GM12878 (cell line): ENCODE measurements at regions not wholly inside any gene's neighbourhood (a gene's known extent, or its start where the extent isn't known, plus 50 kb on each side); places are given as distances from the start of the nearest gene placed in this dataset.

Source experiments
- ATAC-seq: fragments of 200-7000 bp; cut with Tn5 transposase; 3 replicates; pipeline ENCODE4 v1.9.1; 2020; ENCODE audit warnings: mild to moderate bottlenecking, moderate library complexity
- BruUV-seq: library from RNA; stranded (reverse); fragments of 400-500 nt; replicated peaks from 2 replicates; lab custom pipeline; 2021; lab: Mats Ljungman, UMichigan
- CTCF ChIA-PET: fragments of 300-600 bp; sonication (Branson Sonifier 250); formaldehyde crosslinking; extraction: SDS; loops from one replicate; lab custom pipeline; 2021; ENCODE audit warnings: inconsistent platforms; lab: Yijun Ruan, JAX
- POLR2A ChIA-PET: fragments of 350-600 bp; formaldehyde crosslinking; extraction: SDS; loops from one replicate; lab custom pipeline; 2021; ENCODE audit warnings: inconsistent platforms; lab: Charles Lee
- RAD21 ChIA-PET: fragments of 300-600 bp; sonication (Branson Sonifier 250); formaldehyde crosslinking; loops from one replicate; lab custom pipeline; 2023; ENCODE audit warnings: antibody characterized with exemption; ENCODE audit not compliant: unreplicated experiment; lab: Charles Lee
- SMC1A ChIA-PET: fragments of 300-600 bp; sonication (Branson Sonifier 250); formaldehyde crosslinking; loops from one replicate; lab custom pipeline; 2023; ENCODE audit not compliant: unreplicated experiment, uncharacterized antibody; lab: Charles Lee
- DNase-seq: peaks from one replicate; pipeline ENCODE4 v3.0.0-alpha.2; 2011; ENCODE audit warnings: low read depth, low spot score
- FAIRE-seq: peaks from 3 replicates; lab custom pipeline; 2011; peaks lifted over from hg19 to GRCh38; lab: Jason Lieb, UNC
- H2AFZ ChIP-seq: 2 replicates; pipeline ENCODE4 v1.6.0; 2011; ENCODE audit warnings: low read depth, low read length, control low read depth; ENCODE audit not compliant: control insufficient read depth
- H3K27ac ChIP-seq: 2 replicates; pipeline ENCODE4 v1.5.1; 2011; ENCODE audit warnings: control low read depth; ENCODE audit not compliant: control insufficient read depth, insufficient read depth
- H3K27me3 ChIP-seq, 2 experiments: replicated peaks in 1 of 2; 2 replicates each; pipeline versions ENCODE4 v1.6.0 to v1.6.1; 2011; ENCODE audit warnings: low read length in 1 of 2; ENCODE audit not compliant: control insufficient read depth in 2 of 2, insufficient read depth in 2 of 2
- H3K36me3 ChIP-seq, 2 experiments: 2 replicates each; pipeline ENCODE4 v1.5.1; 2011; ENCODE audit warnings: low read length in 1 of 2; ENCODE audit not compliant: control insufficient read depth in 2 of 2, insufficient read depth in 2 of 2
- H3K4me1 ChIP-seq: 2 replicates; pipeline ENCODE4 v1.6.1; 2011; ENCODE audit warnings: mild to moderate bottlenecking, low read length, moderate library complexity, mixed read lengths; ENCODE audit not compliant: control insufficient read depth, insufficient read depth
- H3K4me2 ChIP-seq: 2 replicates; pipeline ENCODE4 v1.6.0; 2011; ENCODE audit warnings: control low read depth; ENCODE audit not compliant: control insufficient read depth, insufficient read depth
- H3K4me3 ChIP-seq: fragments of 200-600 bp; sonication (generic); 2 replicates; pipeline ENCODE4 v1.5.1; 2016
- H3K79me2 ChIP-seq: 2 replicates; pipeline ENCODE4 v1.6.0; 2011; ENCODE audit warnings: low read length; ENCODE audit not compliant: control insufficient read depth, insufficient read depth
- H3K9ac ChIP-seq: 2 replicates; pipeline ENCODE4 v1.8.0; 2011; ENCODE audit warnings: low read length, control low read depth, mixed read lengths; ENCODE audit not compliant: control insufficient read depth, insufficient read depth
- H3K9me3 ChIP-seq: replicated peaks from 3 replicates; pipeline ENCODE4 v1.5.1; 2011; ENCODE audit warnings: mild to moderate bottlenecking, low read length; ENCODE audit not compliant: control insufficient read depth, insufficient read depth
- H4K20me1 ChIP-seq: 2 replicates; pipeline ENCODE4 v1.6.0; 2011; ENCODE audit not compliant: control insufficient read depth, insufficient read depth
- BHLHE40 ChIP-seq, 2 experiments: fragments of 450-650 bp in 1 of 2; IDR thresholded peaks; 2 replicates each; pipeline ENCODE4 v1.6.1; 2011 to 2017; ENCODE audit warnings: low read depth in 2 of 2, borderline replicate concordance in 1 of 2, improper control_type of control experiment in 1 of 2, low read length in 1 of 2, mild to moderate bottlenecking in 1 of 2
- BMI1 ChIP-seq: fragments of 450-650 bp; IDR thresholded peaks from 2 replicates; pipeline ENCODE4 v1.6.1; 2016; ENCODE audit warnings: mild to moderate bottlenecking, moderate library complexity, borderline replicate concordance
- CEBPB ChIP-seq, 2 experiments: fragments of 150-350 bp in 1 of 2; IDR thresholded peaks; 2 replicates each; pipeline ENCODE4 v1.6.1; 2012 to 2014; ENCODE audit warnings: low read depth in 2 of 2, low read length in 2 of 2, borderline replicate concordance in 1 of 2, inconsistent platforms in 1 of 2
- CHD4 ChIP-seq: fragments of 200-600 bp; sonication (generic); IDR thresholded peaks from 2 replicates; pipeline ENCODE4 v1.6.1; 2016; ENCODE audit warnings: mild to moderate bottlenecking
- CREM ChIP-seq: IDR thresholded peaks from 2 replicates; pipeline ENCODE4 v1.6.1; 2014; ENCODE audit warnings: antibody characterized with exemption, low read depth
- KAT2A ChIP-seq: conservative IDR thresholded peaks from 2 replicates; pipeline ENCODE4 v1.6.1; 2011; ENCODE audit warnings: low read depth, low read length; ENCODE audit not compliant: control insufficient read depth
- RBBP5 ChIP-seq: fragments of 200-600 bp; sonication (generic); conservative IDR thresholded peaks from 2 replicates; pipeline ENCODE4 v1.6.1; 2016
- SIN3A ChIP-seq: IDR thresholded peaks from 2 replicates; pipeline ENCODE4 v1.6.1; 2012; ENCODE audit warnings: low read depth, low read length, improper control_type of control experiment
- SMAD5 ChIP-seq: IDR thresholded peaks from 2 replicates; pipeline ENCODE4 v1.6.1; 2016; ENCODE audit warnings: antibody characterized with exemption, low read depth
- SMARCA5 ChIP-seq: fragments of 450-650 bp; IDR thresholded peaks from 2 replicates; pipeline ENCODE4 v1.6.1; 2017; ENCODE audit warnings: mild to moderate bottlenecking
- SP1 ChIP-seq: IDR thresholded peaks from one replicate; pipeline ENCODE4 v1.6.1; 2011; ENCODE audit warnings: low read depth, low read length
- SREBF2 ChIP-seq: IDR thresholded peaks from 2 replicates; pipeline ENCODE4 v1.6.1; 2012; ENCODE audit warnings: mild to moderate bottlenecking, low read length
- SUZ12 ChIP-seq: fragments of 200-600 bp; sonication (generic); IDR thresholded peaks from one replicate; pipeline ENCODE4 v1.6.1; 2018; ENCODE audit warnings: antibody characterized with exemption, mild to moderate bottlenecking; ENCODE audit not compliant: unreplicated experiment
- ZNF217 ChIP-seq: fragments of 450-650 bp; IDR thresholded peaks from 2 replicates; pipeline ENCODE4 v1.6.1; 2017; ENCODE audit warnings: antibody characterized with exemption, mild to moderate bottlenecking
- ZNF274 ChIP-seq: IDR thresholded peaks from one replicate; pipeline ENCODE4 v1.8.0; 2011; ENCODE audit not compliant: insufficient read length, insufficient read depth
- WGBS: methylation state at CpG from one replicate; pipeline ENCODE4 v1.1.6; 2016; ENCODE audit warnings: low lambda C conversion rate; ENCODE audit not compliant: insufficient replicate concordance, insufficient coverage; ENCODE audit errors: missing lambda C conversion rate; 5-methylcytosine and 5-hydroxymethylcytosine counted together
- in situ Hi-C: fragments of 300-500 bp; cut with MboI; formaldehyde crosslinking; loops from 9 replicates; pipeline ENCODE4 v1.14.3; 2018; ENCODE audit warnings: mixed read lengths
- intact Hi-C: fragments of 100-400 bp; cut with micrococcal nuclease; formaldehyde crosslinking; loops from one replicate; pipeline ENCODE4 v1.14.2; 2022; ENCODE audit not compliant: unreplicated experiment
- TF ChIP-seq, protein P1 (sequence below): IDR thresholded peaks from 2 replicates; pipeline ENCODE4 v1.6.1; 2012; ENCODE audit warnings: improper control_type of control experiment, low read depth, low read length; ENCODE audit not compliant: insufficient replicate concordance
- TF ChIP-seq, protein P2 (sequence below): fragments of 450-650 bp; formaldehyde crosslinking; IDR thresholded peaks from 2 replicates; pipeline ENCODE4 v1.5.0; 2022; ENCODE audit warnings: mild to moderate bottlenecking, missing genetic modification characterization

DNA sequence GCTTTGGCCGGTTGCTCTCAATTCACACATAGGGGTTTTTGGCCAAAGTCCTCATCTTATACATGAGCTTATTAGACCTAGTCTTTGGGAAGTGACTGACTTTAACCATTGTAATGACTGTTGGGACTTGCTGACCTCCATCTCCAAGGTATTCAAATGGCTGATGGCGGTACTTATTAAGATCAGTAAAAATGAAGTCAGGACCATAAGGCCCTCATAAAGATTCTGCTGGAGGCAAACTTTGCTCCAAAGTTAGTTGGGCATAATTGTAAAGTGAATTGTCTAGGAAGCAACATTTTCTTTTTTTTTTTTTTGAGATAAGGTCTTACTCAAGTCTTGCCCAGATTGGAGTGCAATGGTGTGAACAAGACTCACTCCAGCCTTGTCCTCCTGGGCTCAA, 76.3 kb upstream of the MKLN1 start:
- WGBS: 100% methylated on average over 2 of the region's 2 CpGs
- Histone ChIP-seq H3K27me3 (peaks cover 0 to 2% of the 10 kb centered on the region in 2 experiments; a peak in 1 of 4 replicates), H3K9me3 (peaks cover 3% of the 10 kb centered on the region; the same call in 2 of the 3 replicates), H3K4me3 (no peak overlapping the region), H3K4me1 (no peaks in the 10 kb centered on the region), H3K36me3 (no peaks in the 10 kb centered on the region), H3K9ac (no peak overlapping the region), H2AFZ (no peak overlapping the region), H3K79me2 (no peaks in the 10 kb centered on the region), H3K27ac (no peak overlapping the region), H3K4me2 (no peak overlapping the region), H4K20me1 (no peaks in the 10 kb centered on the region)
- POLR2A ChIA-PET: interaction anchor here (0.6 kb wide), 1 partner anchor 33 kb away, joined by 3 read pairs; no protein-coding TSS in a partner anchor
- RAD21 ChIA-PET: interaction anchor here (0.6 kb wide), 1 partner anchor 171 kb away, joined by 3 read pairs; no protein-coding TSS in a partner anchor
- no peak for ATAC-seq
- no peak for DNase-seq
- TF ChIP-seq, protein P1, sequence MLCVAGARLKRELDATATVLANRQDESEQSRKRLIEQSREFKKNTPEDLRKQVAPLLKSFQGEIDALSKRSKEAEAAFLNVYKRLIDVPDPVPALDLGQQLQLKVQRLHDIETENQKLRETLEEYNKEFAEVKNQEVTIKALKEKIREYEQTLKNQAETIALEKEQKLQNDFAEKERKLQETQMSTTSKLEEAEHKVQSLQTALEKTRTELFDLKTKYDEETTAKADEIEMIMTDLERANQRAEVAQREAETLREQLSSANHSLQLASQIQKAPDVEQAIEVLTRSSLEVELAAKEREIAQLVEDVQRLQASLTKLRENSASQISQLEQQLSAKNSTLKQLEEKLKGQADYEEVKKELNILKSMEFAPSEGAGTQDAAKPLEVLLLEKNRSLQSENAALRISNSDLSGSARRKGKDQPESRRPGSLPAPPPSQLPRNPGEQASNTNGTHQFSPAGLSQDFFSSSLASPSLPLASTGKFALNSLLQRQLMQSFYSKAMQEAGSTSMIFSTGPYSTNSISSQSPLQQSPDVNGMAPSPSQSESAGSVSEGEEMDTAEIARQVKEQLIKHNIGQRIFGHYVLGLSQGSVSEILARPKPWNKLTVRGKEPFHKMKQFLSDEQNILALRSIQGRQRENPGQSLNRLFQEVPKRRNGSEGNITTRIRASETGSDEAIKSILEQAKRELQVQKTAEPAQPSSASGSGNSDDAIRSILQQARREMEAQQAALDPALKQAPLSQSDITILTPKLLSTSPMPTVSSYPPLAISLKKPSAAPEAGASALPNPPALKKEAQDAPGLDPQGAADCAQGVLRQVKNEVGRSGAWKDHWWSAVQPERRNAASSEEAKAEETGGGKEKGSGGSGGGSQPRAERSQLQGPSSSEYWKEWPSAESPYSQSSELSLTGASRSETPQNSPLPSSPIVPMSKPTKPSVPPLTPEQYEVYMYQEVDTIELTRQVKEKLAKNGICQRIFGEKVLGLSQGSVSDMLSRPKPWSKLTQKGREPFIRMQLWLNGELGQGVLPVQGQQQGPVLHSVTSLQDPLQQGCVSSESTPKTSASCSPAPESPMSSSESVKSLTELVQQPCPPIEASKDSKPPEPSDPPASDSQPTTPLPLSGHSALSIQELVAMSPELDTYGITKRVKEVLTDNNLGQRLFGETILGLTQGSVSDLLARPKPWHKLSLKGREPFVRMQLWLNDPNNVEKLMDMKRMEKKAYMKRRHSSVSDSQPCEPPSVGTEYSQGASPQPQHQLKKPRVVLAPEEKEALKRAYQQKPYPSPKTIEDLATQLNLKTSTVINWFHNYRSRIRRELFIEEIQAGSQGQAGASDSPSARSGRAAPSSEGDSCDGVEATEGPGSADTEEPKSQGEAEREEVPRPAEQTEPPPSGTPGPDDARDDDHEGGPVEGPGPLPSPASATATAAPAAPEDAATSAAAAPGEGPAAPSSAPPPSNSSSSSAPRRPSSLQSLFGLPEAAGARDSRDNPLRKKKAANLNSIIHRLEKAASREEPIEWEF: no peak
- TF ChIP-seq SREBF2 (no peak), RBBP5 (no peak), SMAD5 (no peak), SUZ12 (no peak), ZNF274 (no peak), ZNF217 (no peak), BHLHE40 (IDR thresholded peaks at IDR 0.05; ENCODE audit: borderline replicate concordance in 1 of 2, low read depth in 2 of 2, low read length in 1 of 2) (no peak), SP1 (no peak), CHD4 (no peak), CREM (no peak), CEBPB (IDR thresholded peaks at IDR 0.05; ENCODE audit: borderline replicate concordance in 1 of 2, low read depth in 2 of 2, low read length in 2 of 2) (no peak), BMI1 (no peak), KAT2A (no peak), SMARCA5 (no peak), SIN3A (no peak)
- TF ChIP-seq, protein P2, sequence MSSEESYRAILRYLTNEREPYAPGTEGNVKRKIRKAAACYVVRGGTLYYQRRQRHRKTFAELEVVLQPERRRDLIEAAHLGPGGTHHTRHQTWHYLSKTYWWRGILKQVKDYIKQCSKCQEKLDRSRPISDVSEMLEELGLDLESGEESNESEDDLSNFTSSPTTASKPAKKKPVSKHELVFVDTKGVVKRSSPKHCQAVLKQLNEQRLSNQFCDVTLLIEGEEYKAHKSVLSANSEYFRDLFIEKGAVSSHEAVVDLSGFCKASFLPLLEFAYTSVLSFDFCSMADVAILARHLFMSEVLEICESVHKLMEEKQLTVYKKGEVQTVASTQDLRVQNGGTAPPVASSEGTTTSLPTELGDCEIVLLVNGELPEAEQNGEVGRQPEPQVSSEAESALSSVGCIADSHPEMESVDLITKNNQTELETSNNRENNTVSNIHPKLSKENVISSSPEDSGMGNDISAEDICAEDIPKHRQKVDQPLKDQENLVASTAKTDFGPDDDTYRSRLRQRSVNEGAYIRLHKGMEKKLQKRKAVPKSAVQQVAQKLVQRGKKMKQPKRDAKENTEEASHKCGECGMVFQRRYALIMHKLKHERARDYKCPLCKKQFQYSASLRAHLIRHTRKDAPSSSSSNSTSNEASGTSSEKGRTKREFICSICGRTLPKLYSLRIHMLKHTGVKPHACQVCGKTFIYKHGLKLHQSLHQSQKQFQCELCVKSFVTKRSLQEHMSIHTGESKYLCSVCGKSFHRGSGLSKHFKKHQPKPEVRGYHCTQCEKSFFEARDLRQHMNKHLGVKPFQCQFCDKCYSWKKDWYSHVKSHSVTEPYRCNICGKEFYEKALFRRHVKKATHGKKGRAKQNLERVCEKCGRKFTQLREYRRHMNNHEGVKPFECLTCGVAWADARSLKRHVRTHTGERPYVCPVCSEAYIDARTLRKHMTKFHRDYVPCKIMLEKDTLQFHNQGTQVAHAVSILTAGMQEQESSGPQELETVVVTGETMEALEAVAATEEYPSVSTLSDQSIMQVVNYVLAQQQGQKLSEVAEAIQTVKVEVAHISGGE (CRISPR knock-in tag): no peak
- in situ Hi-C loops: no loop called here
- no peak for FAIRE-seq
- CTCF ChIA-PET: no interaction called here
- BruUV-seq: no TSS peak
- SMC1A ChIA-PET: interaction anchor here (1.1 kb wide), 1 partner anchor 144 kb away, joined by 3 read pairs; no protein-coding TSS in a partner anchor
- intact Hi-C loops: no loop called here
